Endodermal cell (in vitro differentiated cells): ENCODE measurements at regions not wholly inside any gene's neighbourhood (a gene's known extent, or its start where the extent isn't known, plus 50 kb on each side); places are given as distances from the start of the nearest gene placed in this dataset.

Experiments
- DNase-seq: peaks from one replicate; pipeline ENCODE4 v3.0.0-alpha.2; 2017
- H3K27ac ChIP-seq: 2 replicates; pipeline ENCODE4 v1.5.1; 2013; ENCODE audit warnings: mild to moderate bottlenecking, low read depth, low read length, moderate library complexity
- H3K27me3 ChIP-seq: 2 replicates; pipeline ENCODE4 v1.6.1; 2013; ENCODE audit warnings: mild to moderate bottlenecking, low read length, moderate library complexity; ENCODE audit not compliant: insufficient read depth, control insufficient read depth, poor library complexity, severe bottlenecking
- H3K36me3 ChIP-seq: 2 replicates; pipeline ENCODE4 v1.7.0; 2013; ENCODE audit warnings: mild to moderate bottlenecking, low read length, moderate library complexity; ENCODE audit not compliant: control insufficient read depth, insufficient read depth
- H3K4me1 ChIP-seq: one replicate; pipeline ENCODE4 v1.7.0; 2013; ENCODE audit warnings: low read length; ENCODE audit not compliant: control insufficient read depth, insufficient read depth
- H3K4me3 ChIP-seq: 2 replicates; pipeline ENCODE4 v1.5.1; 2013; ENCODE audit warnings: mild to moderate bottlenecking, low read length, moderate library complexity
- H3K9ac ChIP-seq: 2 replicates; pipeline ENCODE4 v1.6.1; 2013; ENCODE audit warnings: mild to moderate bottlenecking, low read length, moderate library complexity; ENCODE audit not compliant: poor library complexity, severe bottlenecking; ENCODE audit errors: extremely low read depth
- H3K9me3 ChIP-seq: 2 replicates; pipeline ENCODE4 v1.6.1; 2013; ENCODE audit warnings: mild to moderate bottlenecking, low read length, moderate library complexity; ENCODE audit not compliant: control insufficient read depth
- H3K27ac Mint-ChIP-seq: 2 replicates; pipeline ENCODE4 v1.8.0; 2020; ENCODE audit warnings: mixed read lengths
- H3K27me3 Mint-ChIP-seq: 2 replicates; pipeline ENCODE4 v1.8.0; 2021; ENCODE audit warnings: mild to moderate bottlenecking, mixed read lengths; ENCODE audit not compliant: insufficient read depth
- H3K36me3 Mint-ChIP-seq: 2 replicates; pipeline ENCODE4 v1.8.0; 2020; ENCODE audit warnings: low read depth, mixed read lengths
- H3K4me1 Mint-ChIP-seq: 2 replicates; pipeline ENCODE4 v1.8.0; 2020; ENCODE audit warnings: mixed read lengths
- H3K4me3 Mint-ChIP-seq: 2 replicates; pipeline ENCODE4 v1.8.0; 2020; ENCODE audit warnings: mild to moderate bottlenecking, moderate library complexity, mixed read lengths
- H3K9me3 Mint-ChIP-seq: 2 replicates; pipeline ENCODE4 v1.8.0; 2020; ENCODE audit warnings: mild to moderate bottlenecking, mixed read lengths
- CTCF ChIP-seq: fragments of 200-600 bp; sonication (generic); conservative IDR thresholded peaks from 2 replicates; pipeline ENCODE4 v1.5.0; 2021; ENCODE audit warnings: antibody characterized with exemption, mild to moderate bottlenecking
- WGBS, 2 experiments: methylation state at CpG; one replicate each; pipeline versions ENCODE4 v1.1.5 to v1.1.7; 2013; ENCODE audit warnings: missing lambda C conversion rate in 2 of 2, mixed read lengths in 1 of 2; ENCODE audit not compliant: insufficient coverage in 1 of 2, insufficient read length in 1 of 2; 5-methylcytosine and 5-hydroxymethylcytosine counted together

GRCh38 chr15:72983801-72984545 is 68.3 kb upstream of the NEO1 start:
- no peak for DNase-seq
- Histone ChIP-seq H3K9ac (no peak overlapping the region), H3K9me3 (peaks cover 8% of the 10 kb centered on the region), H3K27ac (no peak overlapping the region), H3K36me3 (no peaks in the 10 kb centered on the region), H3K27me3 (no peaks in the 10 kb centered on the region), H3K4me1 (no peaks in the 10 kb centered on the region), H3K4me3 (peak overlapping the region; percentile 31)
- WGBS, 2 experiments = 89 to 93% methylated on average over 3 of the region's 3 CpGs
- H3K36me3 Mint-ChIP-seq = no peaks in the 10 kb centered on the region
- no peak for TF ChIP-seq CTCF
- peaks cover 17% of the 10 kb centered on the region for H3K27me3 Mint-ChIP-seq
- no peak overlapping the region for H3K27ac Mint-ChIP-seq
- peaks cover 5% of the 10 kb centered on the region for H3K4me1 Mint-ChIP-seq
- H3K9me3 Mint-ChIP-seq = no peaks in the 10 kb centered on the region
- H3K4me3 Mint-ChIP-seq = no peak overlapping the region

GRCh38 chr15:72982714-72983113 is 69.5 kb upstream of the NEO1 start:
- Histone ChIP-seq H3K4me1 (no peaks in the 10 kb centered on the region), H3K9ac (no peak overlapping the region), H3K36me3 (no peaks in the 10 kb centered on the region), H3K4me3 (no peak overlapping the region), H3K27me3 (no peaks in the 10 kb centered on the region), H3K9me3 (peaks cover 8% of the 10 kb centered on the region), H3K27ac (no peak overlapping the region)
- H3K27ac Mint-ChIP-seq = no peak overlapping the region
- H3K9me3 Mint-ChIP-seq = no peaks in the 10 kb centered on the region
- TF ChIP-seq CTCF = no peak
- H3K4me1 Mint-ChIP-seq = peaks cover 5% of the 10 kb centered on the region
- H3K36me3 Mint-ChIP-seq = no peaks in the 10 kb centered on the region
- H3K4me3 Mint-ChIP-seq = no peak overlapping the region
- H3K27me3 Mint-ChIP-seq = peaks cover 23% of the 10 kb centered on the region
- no peak for DNase-seq
- WGBS, 2 experiments = 91 to 100% methylated on average over 2 of the region's 2 CpGs

GRCh38 chr15:72980661-72981060 is 71.6 kb upstream of the NEO1 start:
- Mint-ChIP-seq H3K4me3 (no peak overlapping the region), H3K4me1 (peaks cover 5% of the 10 kb centered on the region), H3K36me3 (no peaks in the 10 kb centered on the region), H3K27me3 (peaks cover 23% of the 10 kb centered on the region), H3K27ac (no peak overlapping the region), H3K9me3 (no peaks in the 10 kb centered on the region)
- no peak overlapping the region for H3K4me3 ChIP-seq
- WGBS, 2 experiments = 100% methylated on average over 1 of the region's 1 CpG; no CpG with 5 or more reads in 1 of the 2 experiments
- no peak overlapping the region for H3K9ac ChIP-seq
- peaks cover 8% of the 10 kb centered on the region for H3K9me3 ChIP-seq
- H3K36me3 ChIP-seq = no peaks in the 10 kb centered on the region
- DNase-seq = no peak
- no peak overlapping the region for H3K27ac ChIP-seq
- no peaks in the 10 kb centered on the region for H3K4me1 ChIP-seq
- no peak for TF ChIP-seq CTCF
- no peaks in the 10 kb centered on the region for H3K27me3 ChIP-seq
